Activated CD4-positive, alpha-beta T cell treated with anti-CD3 and anti-CD28 coated beads for 48 hours (primary cell): ENCODE measurements at regions not wholly inside any gene's neighbourhood (a gene's known extent, or its start where the extent isn't known, plus 50 kb on each side); places are given as distances from the start of the nearest gene placed in this dataset.
"Not testable (repeated sequence)": the region's sequence is repeated elsewhere in the genome, so short reads cannot be mapped to it uniquely, and the experiment has no call there.

ENCODE experiments used
- DNase-seq: peaks from one replicate; pipeline ENCODE4 v3.0.0-alpha.2; 2020

- not testable (repeated sequence) for DNase-seq
Measured at GRCh38 chr1:245102149-245102548, 52.6 kb upstream of the KIF26B start.

- DNase-seq, result no peak
Measured at GRCh38 chr1:245099401-245099800, 55.4 kb upstream of the KIF26B start.

- DNase-seq, result no peak
Measured at GRCh38 chr1:245098924-245099323, 55.9 kb upstream of the KIF26B start.

DNA sequence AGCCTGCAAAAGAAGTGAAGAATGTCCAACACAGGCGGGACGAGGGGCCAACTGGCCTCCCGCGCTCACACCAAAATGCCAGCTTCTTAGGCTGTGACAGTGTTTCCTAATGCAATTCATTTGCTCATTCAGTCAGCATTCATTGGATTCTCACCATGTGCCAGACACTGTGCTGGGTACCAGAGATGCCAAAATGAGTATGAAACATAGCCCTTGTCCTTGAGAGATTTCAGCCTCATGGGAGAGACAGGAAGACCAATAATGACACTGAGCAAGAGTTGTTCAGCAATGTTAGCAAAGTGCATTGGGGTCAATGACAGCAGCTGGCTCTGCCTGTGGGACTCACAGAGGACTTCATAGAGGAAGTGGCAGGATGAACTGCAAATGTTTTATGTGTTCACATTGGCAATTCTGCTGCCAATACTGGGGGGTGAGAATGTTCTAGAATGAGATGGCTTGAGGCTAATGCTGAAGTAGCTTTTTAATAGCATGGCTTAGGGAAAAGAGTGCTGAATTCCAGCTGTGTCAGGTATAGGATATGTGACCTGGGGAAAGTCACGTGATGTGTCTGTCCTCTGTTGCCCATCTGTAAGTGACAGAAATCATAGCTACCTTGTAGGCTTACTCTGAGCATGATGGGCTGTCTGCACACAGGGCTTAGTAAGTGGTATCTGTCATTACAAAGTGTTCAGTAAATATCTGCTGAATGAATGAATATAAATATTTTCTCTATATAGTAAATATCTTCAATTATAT, 58.3 kb upstream of the KIF26B start:
- no peak for DNase-seq

DNA sequence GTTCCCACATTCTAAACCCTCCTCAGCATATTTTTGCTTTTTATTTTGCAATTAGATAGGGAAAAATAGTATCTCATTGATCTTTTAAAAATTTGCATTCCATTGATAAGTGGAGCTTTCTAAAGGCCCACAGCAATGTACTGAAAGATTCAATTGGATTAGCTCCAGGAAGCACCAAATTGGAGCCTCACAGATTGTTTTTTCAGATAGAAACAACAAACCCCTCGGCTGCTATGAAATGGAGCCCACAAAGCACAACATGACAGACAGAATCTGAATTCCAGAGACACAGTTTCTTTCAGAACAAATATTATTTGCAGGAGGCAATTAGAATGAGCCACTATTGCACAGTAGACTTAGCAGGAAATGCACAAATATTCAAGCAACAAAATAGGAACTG, 58.9 kb upstream of the KIF26B start:
- DNase-seq, result no peak

- no peak for DNase-seq
Measured at GRCh38 chr1:245094954-245095353, 59.8 kb upstream of the KIF26B start.

- DNase-seq, result no peak
Measured at GRCh38 chr1:245094092-245094491, 60.7 kb upstream of the KIF26B start.

GRCh38 chr1:245092638-245092976, 62.2 kb upstream of the KIF26B start:
- no peak for DNase-seq

- DNase-seq, result peak; percentile 10
Measured at GRCh38 chr1:245091818-245092637, 62.8 kb upstream of the KIF26B start.

GRCh38 chr1:245091171-245091621, 63.6 kb upstream of the KIF26B start:
- DNase-seq, result no peak

DNA sequence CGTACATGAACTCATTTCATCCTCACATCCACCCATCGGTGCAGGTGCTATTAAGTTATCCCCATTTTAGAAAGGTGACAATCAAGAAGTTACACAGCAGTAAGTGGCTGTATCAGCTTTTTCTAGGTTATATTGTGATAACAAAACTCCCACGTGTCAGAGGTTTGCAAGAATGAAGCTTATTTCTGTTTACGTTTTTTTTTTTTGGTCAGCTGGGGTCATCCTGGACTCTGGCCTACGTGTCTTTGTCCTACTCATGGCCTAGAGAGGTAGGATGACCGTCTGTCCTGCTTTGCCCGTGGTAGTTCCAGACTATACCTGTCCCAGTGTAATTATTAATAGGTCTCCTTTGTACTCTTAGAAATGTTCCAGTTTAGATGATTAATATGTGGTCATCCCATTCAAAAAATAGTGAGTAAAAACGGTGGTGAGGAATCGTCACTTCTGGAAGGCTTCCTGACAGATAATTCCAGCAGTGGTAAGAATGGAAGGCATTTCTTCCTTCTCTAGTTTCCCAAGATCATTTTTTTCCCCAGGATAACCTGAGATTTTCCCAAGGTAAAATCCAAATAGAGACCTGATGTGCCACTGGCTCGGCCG, 64.2 kb upstream of the KIF26B start:
- no peak for DNase-seq

- DNase-seq, result no peak
Measured at GRCh38 chr1:245087723-245088122, 67.1 kb upstream of the KIF26B start.

- DNase-seq, result no peak
Measured at GRCh38 chr1:245086389-245086969, 68.3 kb upstream of the KIF26B start.

DNA sequence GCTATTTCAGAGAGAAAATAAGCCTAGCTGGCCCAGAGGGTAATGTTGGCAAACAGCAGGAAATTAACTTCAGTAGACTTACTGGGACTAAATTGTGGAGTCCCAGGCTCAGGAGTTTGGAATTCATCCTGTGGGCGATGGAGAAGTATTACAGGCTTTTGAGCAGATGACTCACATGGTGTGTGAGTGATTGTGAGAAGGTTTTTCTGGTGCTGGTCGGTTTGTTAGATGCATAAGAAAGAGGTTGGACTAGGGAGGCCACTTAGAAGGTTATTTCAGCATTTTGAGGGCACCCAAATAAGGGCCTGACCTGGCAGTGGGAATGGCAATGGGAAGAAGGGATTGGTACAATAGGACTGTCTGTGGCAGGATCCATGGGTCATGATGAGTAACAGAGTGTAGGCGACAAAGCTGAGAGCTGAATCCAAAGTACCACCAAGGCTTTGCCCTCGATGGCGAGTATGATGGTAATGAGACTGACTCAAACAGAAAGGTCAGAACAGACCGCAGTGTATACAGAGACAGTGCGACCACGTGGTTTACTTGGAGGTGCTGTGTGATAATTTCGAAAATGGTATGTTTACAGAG, 69.2 kb upstream of the KIF26B start:
- no peak for DNase-seq

- DNase-seq, result no peak
Measured at GRCh38 chr1:245084551-245084950, 70.2 kb upstream of the KIF26B start.

- no peak for DNase-seq
Measured at GRCh38 chr1:245079021-245079609, 75.7 kb upstream of the KIF26B start.

DNA sequence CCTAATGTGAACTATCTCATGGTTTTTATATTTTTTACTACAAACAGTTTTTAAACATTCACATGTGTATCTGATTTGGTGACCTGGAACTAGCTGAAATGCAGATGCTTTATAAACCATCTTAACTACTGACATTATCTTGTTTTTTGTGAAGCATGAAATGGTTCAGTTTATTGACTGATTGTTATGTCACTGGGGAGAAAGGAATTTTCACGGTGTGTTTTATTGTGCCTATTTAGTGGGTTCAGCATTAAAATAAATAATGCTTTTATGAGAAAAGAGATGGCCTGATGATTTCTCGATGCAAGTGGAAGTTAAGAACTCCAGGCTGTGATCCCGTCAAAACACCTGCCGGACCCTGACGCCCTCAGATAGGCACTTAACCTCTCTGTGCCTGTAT, 79.9 kb upstream of the KIF26B start:
- DNase-seq, result no peak

DNA sequence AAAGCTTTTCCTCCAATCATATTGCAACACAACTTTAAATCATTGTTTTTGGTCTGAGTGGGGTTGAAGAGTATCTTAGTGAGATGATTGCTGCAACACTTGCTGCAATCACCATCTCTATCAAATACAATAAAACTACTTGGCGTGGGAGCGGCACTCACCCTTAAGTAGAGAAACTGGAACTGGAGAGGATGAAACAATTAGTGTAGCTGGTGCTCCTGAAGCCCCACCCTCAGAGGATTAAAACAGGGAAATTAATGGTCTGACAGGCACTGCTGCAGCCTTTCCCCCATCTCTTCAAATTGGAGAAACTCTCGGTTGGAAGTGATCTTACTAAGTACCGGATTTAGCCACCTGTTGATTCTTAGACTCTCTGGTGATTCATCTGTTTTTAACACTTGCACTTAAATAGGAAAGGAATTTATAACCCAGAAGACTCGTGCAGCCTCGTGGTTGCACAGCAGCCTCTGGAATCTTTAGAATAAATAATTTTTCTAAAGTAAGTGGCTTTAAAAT, 80.5 kb upstream of the KIF26B start:
- no peak for DNase-seq

DNA sequence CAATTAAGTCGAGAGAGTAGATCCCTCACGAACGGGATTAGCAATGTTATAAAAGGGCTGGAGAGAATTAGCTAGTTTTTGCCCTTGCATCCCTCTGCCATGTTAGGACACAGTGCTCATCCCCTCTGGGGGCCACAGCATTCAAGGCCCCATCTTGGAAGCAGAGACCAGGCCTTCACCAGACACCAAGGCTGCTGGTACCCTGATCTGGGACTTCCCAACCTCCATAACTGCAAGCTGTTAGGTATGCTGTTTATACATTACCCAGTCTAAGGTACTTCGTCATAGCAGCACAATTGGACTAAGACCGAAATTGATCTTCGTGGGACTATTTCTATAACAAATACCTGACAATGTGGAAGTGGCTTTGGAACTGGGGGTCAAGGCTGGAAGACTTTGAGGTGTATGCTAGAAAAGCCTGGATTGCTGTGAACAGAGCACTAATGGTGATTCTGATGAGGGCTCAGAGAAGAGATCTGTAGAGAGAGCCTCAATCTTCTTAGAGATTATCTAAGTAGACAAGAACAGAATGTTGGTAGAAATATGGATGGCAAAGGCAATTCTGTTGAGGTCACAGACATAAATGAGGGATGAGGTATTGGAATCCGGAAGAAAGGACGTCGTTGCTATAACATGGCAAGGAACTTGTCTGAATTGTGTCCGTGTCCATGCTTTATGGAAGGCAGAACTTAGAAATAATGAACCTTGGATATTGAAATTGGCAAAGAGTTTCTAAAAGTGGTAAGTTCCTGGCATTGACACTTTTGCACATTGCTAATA, 83.8 kb upstream of the KIF26B start:
- no peak for DNase-seq

DNA sequence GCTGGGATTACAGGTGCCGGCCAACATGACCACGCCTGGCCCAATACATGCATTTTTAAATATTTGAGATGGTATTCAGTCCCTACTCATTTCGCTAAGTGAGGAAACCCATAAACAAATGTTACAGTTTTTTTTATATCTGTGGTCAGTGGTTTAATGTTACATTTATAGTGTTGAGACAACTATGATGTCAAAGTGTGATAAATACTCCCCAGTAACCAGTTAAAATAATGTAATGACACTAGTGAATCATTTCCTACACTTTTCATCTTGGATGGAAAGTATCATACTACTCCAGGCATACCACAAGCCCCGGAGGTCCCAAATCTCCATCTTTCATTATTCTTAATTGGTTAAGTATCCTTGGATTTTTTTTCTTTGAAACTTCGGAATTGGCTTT, 87.5 kb upstream of the KIF26B start:
- no peak for DNase-seq

GRCh38 chr1:245062741-245063305, 92.0 kb upstream of the KIF26B start:
- DNase-seq, result no peak
